Nephron (organoid): ENCODE measurements at regions not wholly inside any gene's neighbourhood (a gene's known extent, or its start where the extent isn't known, plus 50 kb on each side); places are given as distances from the start of the nearest gene placed in this dataset.

Experiments used
- H3K27ac Mint-ChIP-seq, 3 experiments: 2 replicates each; pipeline ENCODE4 v1.8.0; 2020; ENCODE audit warnings: mixed read lengths in 3 of 3, mild to moderate bottlenecking in 2 of 3, moderate library complexity in 1 of 3
- H3K27me3 Mint-ChIP-seq: 2 replicates; pipeline ENCODE4 v1.8.0; 2021; ENCODE audit warnings: low read depth, mild to moderate bottlenecking, moderate library complexity, mixed read lengths
- H3K36me3 Mint-ChIP-seq: 2 replicates; pipeline ENCODE4 v1.8.0; 2020; ENCODE audit warnings: low read depth, mixed read lengths
- H3K4me1 Mint-ChIP-seq: 2 replicates; pipeline ENCODE4 v1.8.0; 2020; ENCODE audit warnings: mixed read lengths
- H3K4me3 Mint-ChIP-seq, 3 experiments: 2 replicates each; pipeline ENCODE4 v1.8.0; 2020; ENCODE audit warnings: mild to moderate bottlenecking in 3 of 3, mixed read lengths in 3 of 3, moderate library complexity in 2 of 3
- H3K9me3 Mint-ChIP-seq: 2 replicates; pipeline ENCODE4 v1.8.0; 2020; ENCODE audit warnings: mixed read lengths
- TF ChIP-seq, protein P1 (sequence below), 3 experiments: fragments of 200-600 bp; sonication (generic); IDR thresholded peaks; one replicate each; pipeline ENCODE4 v1.5.0; 2021; ENCODE audit warnings: antibody characterized with exemption in 3 of 3; ENCODE audit not compliant: unreplicated experiment in 3 of 3

DNA sequence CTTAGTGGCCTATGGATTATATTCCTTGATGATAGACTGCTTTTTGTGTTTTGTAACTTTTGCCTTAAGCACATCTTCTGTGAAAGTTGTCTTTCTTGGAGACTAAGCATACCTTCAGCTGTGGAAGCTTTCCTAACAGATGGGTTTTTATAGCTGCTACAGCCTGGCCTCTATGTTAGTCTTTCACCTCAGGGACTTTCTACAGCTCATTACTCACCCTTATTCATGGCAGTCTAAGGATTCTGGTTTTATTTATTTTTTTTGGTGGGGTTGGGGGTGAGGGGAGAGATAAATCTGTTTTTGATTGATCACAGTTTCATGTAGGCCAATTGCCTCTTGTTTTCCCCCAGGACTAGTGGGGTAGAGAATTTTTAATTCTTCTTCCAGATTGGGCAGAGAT lies 219.9 kb downstream of the DKK1 start:
- Mint-ChIP-seq H3K4me1 (no peaks in the 10 kb centered on the region), H3K36me3 (peaks cover 4% of the 10 kb centered on the region), H3K9me3 (peaks cover 10% of the 10 kb centered on the region), H3K27ac (no peak overlapping the region), H3K4me3 (no peak overlapping the region), H3K27me3 (no peaks in the 10 kb centered on the region)
- TF ChIP-seq, protein P1, sequence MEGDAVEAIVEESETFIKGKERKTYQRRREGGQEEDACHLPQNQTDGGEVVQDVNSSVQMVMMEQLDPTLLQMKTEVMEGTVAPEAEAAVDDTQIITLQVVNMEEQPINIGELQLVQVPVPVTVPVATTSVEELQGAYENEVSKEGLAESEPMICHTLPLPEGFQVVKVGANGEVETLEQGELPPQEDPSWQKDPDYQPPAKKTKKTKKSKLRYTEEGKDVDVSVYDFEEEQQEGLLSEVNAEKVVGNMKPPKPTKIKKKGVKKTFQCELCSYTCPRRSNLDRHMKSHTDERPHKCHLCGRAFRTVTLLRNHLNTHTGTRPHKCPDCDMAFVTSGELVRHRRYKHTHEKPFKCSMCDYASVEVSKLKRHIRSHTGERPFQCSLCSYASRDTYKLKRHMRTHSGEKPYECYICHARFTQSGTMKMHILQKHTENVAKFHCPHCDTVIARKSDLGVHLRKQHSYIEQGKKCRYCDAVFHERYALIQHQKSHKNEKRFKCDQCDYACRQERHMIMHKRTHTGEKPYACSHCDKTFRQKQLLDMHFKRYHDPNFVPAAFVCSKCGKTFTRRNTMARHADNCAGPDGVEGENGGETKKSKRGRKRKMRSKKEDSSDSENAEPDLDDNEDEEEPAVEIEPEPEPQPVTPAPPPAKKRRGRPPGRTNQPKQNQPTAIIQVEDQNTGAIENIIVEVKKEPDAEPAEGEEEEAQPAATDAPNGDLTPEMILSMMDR (IDR thresholded peaks at IDR 0.05; ENCODE audit: unreplicated experiment in 3 of 3): no peak

DNA sequence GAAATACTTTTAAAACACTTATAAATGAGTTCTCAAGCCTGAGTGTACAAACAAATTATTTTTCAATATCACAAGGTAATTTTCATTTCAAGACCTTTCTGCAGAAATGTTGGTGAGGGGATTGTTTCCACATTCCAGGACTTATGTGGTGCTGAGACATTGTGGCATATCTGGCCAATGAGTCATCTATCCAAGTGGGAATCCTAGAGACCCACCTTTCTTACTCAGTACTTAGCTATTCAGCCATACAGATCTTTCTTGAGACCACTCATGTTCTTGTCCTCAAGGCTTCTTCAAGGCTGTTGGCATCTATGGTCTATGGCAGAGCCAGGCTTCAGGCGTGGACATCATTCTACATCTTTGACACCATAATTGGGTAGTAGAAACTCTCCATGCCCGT lies 225.4 kb downstream of the DKK1 start:
- TF ChIP-seq, protein P1 (IDR thresholded peaks at IDR 0.05; ENCODE audit: unreplicated experiment in 3 of 3): no peak
- H3K4me3 Mint-ChIP-seq: no peak overlapping the region
- peak overlapping the region in 1 of 3 experiments; percentile 71 for H3K27ac Mint-ChIP-seq
- peaks cover 9% of the 10 kb centered on the region for H3K4me1 Mint-ChIP-seq
- peaks cover 4% of the 10 kb centered on the region for H3K9me3 Mint-ChIP-seq
- H3K36me3 Mint-ChIP-seq: no peaks in the 10 kb centered on the region
- no peaks in the 10 kb centered on the region for H3K27me3 Mint-ChIP-seq

DNA sequence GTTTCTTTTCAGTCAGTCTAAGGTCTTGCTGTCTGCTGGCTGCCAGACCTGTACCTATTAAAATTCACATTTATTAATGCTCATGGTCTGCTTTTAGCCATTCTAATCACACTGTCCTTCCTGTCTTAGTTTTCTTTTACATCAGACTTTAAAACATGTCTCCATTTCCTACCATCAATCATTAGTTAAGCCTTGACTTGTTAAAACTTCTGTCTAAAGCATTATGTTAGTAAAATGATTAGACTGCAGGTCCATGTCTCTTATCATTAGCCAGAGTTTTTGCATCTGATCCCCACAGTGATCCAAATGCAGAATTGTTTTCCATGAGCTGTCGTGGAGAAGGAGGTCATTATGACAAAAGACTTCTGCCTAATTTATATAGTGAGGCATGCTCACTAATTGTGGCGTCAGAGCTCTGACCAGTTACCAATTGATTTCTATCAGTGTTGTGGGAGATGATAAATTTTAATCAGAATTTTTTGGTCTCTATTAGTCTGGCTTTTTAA lies 226.5 kb downstream of the DKK1 start:
- Mint-ChIP-seq H3K27ac (peak overlapping the region in 2 of 3 experiments; percentile 1 to 59), H3K27me3 (no peaks in the 10 kb centered on the region), H3K36me3 (no peaks in the 10 kb centered on the region), H3K4me3 (no peak overlapping the region), H3K9me3 (peaks cover 4% of the 10 kb centered on the region), H3K4me1 (peaks cover 9% of the 10 kb centered on the region)
- TF ChIP-seq, protein P1 (IDR thresholded peaks at IDR 0.05; ENCODE audit: unreplicated experiment in 3 of 3): no peak

GRCh38 chr10:52541006-52541473 lies 227.0 kb downstream of the DKK1 start:
- Mint-ChIP-seq H3K9me3 (peaks cover 4% of the 10 kb centered on the region), H3K4me3 (no peak overlapping the region), H3K27me3 (no peaks in the 10 kb centered on the region), H3K36me3 (no peaks in the 10 kb centered on the region), H3K4me1 (peaks cover 9% of the 10 kb centered on the region), H3K27ac (no peak overlapping the region)
- TF ChIP-seq, protein P1 (IDR thresholded peaks at IDR 0.05; ENCODE audit: unreplicated experiment in 3 of 3): no peak

GRCh38 chr10:52542906-52543305 lies 228.8 kb downstream of the DKK1 start:
- H3K36me3 Mint-ChIP-seq: no peaks in the 10 kb centered on the region
- TF ChIP-seq, protein P1 (IDR thresholded peaks at IDR 0.05; ENCODE audit: unreplicated experiment in 3 of 3): no peak
- peaks cover 4% of the 10 kb centered on the region for H3K9me3 Mint-ChIP-seq
- peaks cover 9% of the 10 kb centered on the region for H3K4me1 Mint-ChIP-seq
- no peaks in the 10 kb centered on the region for H3K27me3 Mint-ChIP-seq
- H3K4me3 Mint-ChIP-seq: no peak overlapping the region
- no peak overlapping the region for H3K27ac Mint-ChIP-seq

GRCh38 chr10:52551046-52551445 lies 221.5 kb downstream of the MBL2 start:
- no peak overlapping the region for H3K4me3 Mint-ChIP-seq
- no peaks in the 10 kb centered on the region for H3K36me3 Mint-ChIP-seq
- H3K27ac Mint-ChIP-seq: peak overlapping the region in 1 of 3 experiments; percentile 34
- H3K9me3 Mint-ChIP-seq: peaks cover 2% of the 10 kb centered on the region
- H3K27me3 Mint-ChIP-seq: no peaks in the 10 kb centered on the region
- TF ChIP-seq, protein P1 (IDR thresholded peaks at IDR 0.05; ENCODE audit: unreplicated experiment in 3 of 3): no peak
- no peaks in the 10 kb centered on the region for H3K4me1 Mint-ChIP-seq
